HFFc6 (cell line): ENCODE measurements at regions not wholly inside any gene's neighbourhood (a gene's known extent, or its start where the extent isn't known, plus 50 kb on each side); places are given as distances from the start of the nearest gene placed in this dataset.

Experiments
- DNase-seq: peaks from one replicate; pipeline ENCODE4 v3.0.0-alpha.2; 2018
- H3K27ac Mint-ChIP-seq: 2 replicates; pipeline ENCODE4 v1.8.0; 2020; ENCODE audit warnings: mild to moderate bottlenecking, mixed read lengths
- H3K27me3 Mint-ChIP-seq: 2 replicates; pipeline ENCODE4 v1.8.0; 2021; ENCODE audit warnings: mild to moderate bottlenecking, moderate library complexity, mixed read lengths; ENCODE audit not compliant: insufficient read depth
- H3K36me3 Mint-ChIP-seq: 2 replicates; pipeline ENCODE4 v1.8.0; 2021; ENCODE audit warnings: low read depth, mixed read lengths
- H3K4me1 Mint-ChIP-seq: 2 replicates; pipeline ENCODE4 v1.8.0; 2020; ENCODE audit warnings: low read depth, mixed read lengths
- H3K4me3 Mint-ChIP-seq: 2 replicates; pipeline ENCODE4 v1.8.0; 2020; ENCODE audit warnings: mild to moderate bottlenecking, moderate library complexity, mixed read lengths
- H3K9me3 Mint-ChIP-seq: 2 replicates; pipeline ENCODE4 v1.8.0; 2020; ENCODE audit warnings: mild to moderate bottlenecking, mixed read lengths
- CTCF ChIP-seq: fragments of 200-600 bp; sonication (generic); IDR thresholded peaks from 2 replicates; pipeline ENCODE4 v1.5.0; 2021; ENCODE audit warnings: antibody characterized with exemption, mild to moderate bottlenecking

GRCh38 chrX:96407072-96407471 is 277.6 kb upstream of the DIAPH2 start:
- H3K27me3 Mint-ChIP-seq = no peaks in the 10 kb centered on the region; the same call in 1 of the 2 replicates
- DNase-seq = peak; percentile 13
- H3K4me1 Mint-ChIP-seq = peaks cover 43% of the 10 kb centered on the region
- H3K36me3 Mint-ChIP-seq = no peaks in the 10 kb centered on the region
- H3K4me3 Mint-ChIP-seq = peak overlapping the region; percentile 64
- peak overlapping the region; percentile 69 for H3K27ac Mint-ChIP-seq
- no peaks in the 10 kb centered on the region for H3K9me3 Mint-ChIP-seq
- no peak for TF ChIP-seq CTCF

- no peaks in the 10 kb centered on the region for H3K9me3 Mint-ChIP-seq
- DNase-seq = peak; percentile 62
- H3K27me3 Mint-ChIP-seq = no peaks in the 10 kb centered on the region
- H3K27ac Mint-ChIP-seq = peak overlapping the region; percentile 69
- H3K36me3 Mint-ChIP-seq = no peaks in the 10 kb centered on the region
- H3K4me1 Mint-ChIP-seq = peaks cover 43% of the 10 kb centered on the region
- peak overlapping the region; percentile 64 for H3K4me3 Mint-ChIP-seq
- TF ChIP-seq CTCF = no peak
Measured at GRCh38 chrX:96407501-96407900, 277.1 kb upstream of the DIAPH2 start.

GRCh38 chrX:96407981-96408380 is 276.7 kb upstream of the DIAPH2 start:
- Mint-ChIP-seq H3K27ac (peak overlapping the region; percentile 52), H3K9me3 (no peaks in the 10 kb centered on the region), H3K4me3 (no peak overlapping the region; the same call in 1 of the 2 replicates), H3K27me3 (no peaks in the 10 kb centered on the region), H3K4me1 (peaks cover 41% of the 10 kb centered on the region), H3K36me3 (no peaks in the 10 kb centered on the region)
- no peak for TF ChIP-seq CTCF
- DNase-seq = no peak

- Mint-ChIP-seq H3K27me3 (no peaks in the 10 kb centered on the region), H3K4me1 (peaks cover 30% of the 10 kb centered on the region), H3K27ac (no peak overlapping the region), H3K4me3 (no peak overlapping the region), H3K36me3 (no peaks in the 10 kb centered on the region), H3K9me3 (no peaks in the 10 kb centered on the region)
- DNase-seq = no peak
- no peak for TF ChIP-seq CTCF
Measured at GRCh38 chrX:96410927-96411326, 273.7 kb upstream of the DIAPH2 start.

GRCh38 chrX:96417695-96418094 is 266.9 kb upstream of the DIAPH2 start:
- Mint-ChIP-seq H3K9me3 (no peaks in the 10 kb centered on the region), H3K36me3 (no peaks in the 10 kb centered on the region), H3K4me3 (no peak overlapping the region), H3K27ac (no peak overlapping the region), H3K27me3 (no peaks in the 10 kb centered on the region), H3K4me1 (no peaks in the 10 kb centered on the region)
- DNase-seq = no peak
- TF ChIP-seq CTCF = no peak

GRCh38 chrX:96424007-96424406 is 260.6 kb upstream of the DIAPH2 start:
- H3K4me1 Mint-ChIP-seq = peaks cover 6% of the 10 kb centered on the region; the same call in 1 of the 2 replicates
- H3K27me3 Mint-ChIP-seq = no peaks in the 10 kb centered on the region
- H3K4me3 Mint-ChIP-seq = no peak overlapping the region
- no peaks in the 10 kb centered on the region; the same call in 1 of the 2 replicates for H3K9me3 Mint-ChIP-seq
- H3K36me3 Mint-ChIP-seq = no peaks in the 10 kb centered on the region
- DNase-seq = no peak
- no peak overlapping the region for H3K27ac Mint-ChIP-seq
- TF ChIP-seq CTCF = no peak
